HepG2 (cell line): ENCODE measurements at regions not wholly inside any gene's neighbourhood (a gene's known extent, or its start where the extent isn't known, plus 50 kb on each side); places are given as distances from the start of the nearest gene placed in this dataset.

ENCODE experiments used
- ATAC-seq: fragments of 200-7000 bp; cut with Tn5 transposase; 3 replicates; pipeline ENCODE4 v1.9.1; 2020; ENCODE audit warnings: mild to moderate bottlenecking, moderate library complexity
- BruUV-seq: library from RNA; stranded (reverse); fragments of 400-500 nt; replicated peaks from 2 replicates; lab custom pipeline; 2021; lab: Mats Ljungman, UMichigan
- CTCF ChIA-PET: fragments of 300-600 bp; formaldehyde crosslinking; extraction: SDS; loops from one replicate; lab custom pipeline; 2021; ENCODE audit warnings: low total read pairs, inconsistent platforms, low intra/inter-chr PET ratio; lab: Yijun Ruan, JAX
- POLR2A ChIA-PET: fragments of 350-600 bp; sonication (Branson Sonifier 250); formaldehyde crosslinking; loops from one replicate; lab custom pipeline; 2020; ENCODE audit warnings: antibody characterized with exemption, inconsistent platforms; lab: Yijun Ruan, JAX
- DNase-seq: peaks from one replicate; pipeline ENCODE4 v3.0.0-alpha.2; 2015; ENCODE audit warnings: low spot score
- FAIRE-seq: peaks from 3 replicates; lab custom pipeline; 2011; peaks lifted over from hg19 to GRCh38; lab: Jason Lieb, UNC
- H2AFZ ChIP-seq: one replicate; pipeline ENCODE4 v1.6.1; 2011; ENCODE audit warnings: low read length, inconsistent platforms
- H3K27ac ChIP-seq: fragments of 300-600 bp; 3 replicates; pipeline ENCODE4 v1.8.0; 2011; ENCODE audit warnings: mixed run types, mild to moderate bottlenecking, mixed read lengths, low read length, inconsistent platforms; ENCODE audit not compliant: insufficient read depth; ENCODE audit errors: extremely low read length
- H3K27me3 ChIP-seq, 2 experiments: fragments of 200-600 bp in 1 of 2; 2 replicates in 1 of 2; 3 replicates in 1 of 2; pipeline versions ENCODE4 v1.6.0 to v1.8.0; 2011; ENCODE audit warnings: low read length in 2 of 2, mild to moderate bottlenecking in 2 of 2, moderate library complexity in 2 of 2, inconsistent platforms in 1 of 2; ENCODE audit not compliant: insufficient read depth in 2 of 2, control insufficient read depth in 1 of 2
- H3K36me3 ChIP-seq, 2 experiments: fragments of 200-600 bp in 1 of 2; replicated peaks in 1 of 2; 2 replicates in 1 of 2; 3 replicates in 1 of 2; pipeline versions ENCODE4 v1.5.1 to v1.8.0; 2011; ENCODE audit warnings: low read length in 2 of 2, inconsistent platforms in 1 of 2; ENCODE audit not compliant: insufficient read depth in 2 of 2, control insufficient read depth in 1 of 2
- H3K4me1 ChIP-seq: 2 replicates; pipeline ENCODE4 v1.5.1; 2012; ENCODE audit warnings: low read length, inconsistent platforms; ENCODE audit not compliant: insufficient read depth
- H3K4me2 ChIP-seq: 2 replicates; pipeline ENCODE4 v1.6.0; 2011; ENCODE audit warnings: low read depth, low read length, inconsistent platforms
- H3K4me3 ChIP-seq, 3 experiments: fragments of 200-600 bp in 1 of 3; sonication (generic), shearing (Covaris generic) in 1 of 3; replicated peaks in 1 of 3; 2 replicates each; pipeline ENCODE4 v1.5.1; 2011 to 2016; ENCODE audit warnings: low read length in 3 of 3, inconsistent platforms in 2 of 3, low read depth in 2 of 3, mild to moderate bottlenecking in 2 of 3, control low read depth in 1 of 3, mixed read lengths in 1 of 3; ENCODE audit not compliant: insufficient read depth in 1 of 3
- H3K79me2 ChIP-seq: one replicate; pipeline ENCODE4 v1.6.1; 2011; ENCODE audit warnings: low read length, inconsistent platforms; ENCODE audit not compliant: insufficient read depth
- H3K9ac ChIP-seq: 2 replicates; pipeline ENCODE4 v1.6.0; 2011; ENCODE audit warnings: mild to moderate bottlenecking, low read depth, low read length, inconsistent platforms; ENCODE audit not compliant: insufficient read depth
- H3K9me3 ChIP-seq: 2 replicates; pipeline ENCODE4 v1.5.1; 2012; ENCODE audit warnings: mild to moderate bottlenecking, low read length
- H4K20me1 ChIP-seq: 2 replicates; pipeline ENCODE4 v1.6.0; 2011; ENCODE audit warnings: inconsistent platforms, mild to moderate bottlenecking, low read length, moderate library complexity; ENCODE audit not compliant: insufficient read depth
- EED ChIP-seq: sonication (generic); formaldehyde crosslinking; IDR thresholded peaks from 2 replicates; pipeline ENCODE4 v1.5.0; 2020; ENCODE audit warnings: mild to moderate bottlenecking, missing genetic modification reagents
- SETDB1 ChIP-seq: sonication (generic); formaldehyde crosslinking; IDR thresholded peaks from 2 replicates; pipeline ENCODE4 v1.5.1; 2020; ENCODE audit warnings: missing genetic modification reagents, mild to moderate bottlenecking, borderline replicate concordance
- TEAD3 ChIP-seq: optimal IDR thresholded peaks from 2 replicates; pipeline ENCODE3; 2016; ENCODE audit warnings: borderline replicate concordance
- ZNF557 ChIP-seq: sonication (generic); formaldehyde crosslinking; IDR thresholded peaks from 2 replicates; pipeline ENCODE4 v1.4.0; 2020; ENCODE audit warnings: missing genetic modification reagents
- WGBS: methylation state at CpG from one replicate; pipeline ENCODE4 v1.1.6; 2017; ENCODE audit warnings: low lambda C conversion rate; 5-methylcytosine and 5-hydroxymethylcytosine counted together
- in situ Hi-C: cut with HindIII; loops from 2 replicates; pipeline ENCODE4 v1.10.0; 2017; ENCODE audit warnings: low pct_unique_long_range_greater_than_20kb; ENCODE audit not compliant: extremely low pct_ligation_motif_present
- intact Hi-C: fragments of 100-400 bp; cut with micrococcal nuclease; formaldehyde crosslinking; loops from one replicate; pipeline ENCODE4 v1.10.0; 2022; ENCODE audit not compliant: unreplicated experiment
- TF ChIP-seq, protein P1 (sequence below): sonication (generic); formaldehyde crosslinking; IDR thresholded peaks from 2 replicates; pipeline ENCODE4 v1.4.0; 2020; ENCODE audit warnings: mild to moderate bottlenecking, missing genetic modification reagents

DNA sequence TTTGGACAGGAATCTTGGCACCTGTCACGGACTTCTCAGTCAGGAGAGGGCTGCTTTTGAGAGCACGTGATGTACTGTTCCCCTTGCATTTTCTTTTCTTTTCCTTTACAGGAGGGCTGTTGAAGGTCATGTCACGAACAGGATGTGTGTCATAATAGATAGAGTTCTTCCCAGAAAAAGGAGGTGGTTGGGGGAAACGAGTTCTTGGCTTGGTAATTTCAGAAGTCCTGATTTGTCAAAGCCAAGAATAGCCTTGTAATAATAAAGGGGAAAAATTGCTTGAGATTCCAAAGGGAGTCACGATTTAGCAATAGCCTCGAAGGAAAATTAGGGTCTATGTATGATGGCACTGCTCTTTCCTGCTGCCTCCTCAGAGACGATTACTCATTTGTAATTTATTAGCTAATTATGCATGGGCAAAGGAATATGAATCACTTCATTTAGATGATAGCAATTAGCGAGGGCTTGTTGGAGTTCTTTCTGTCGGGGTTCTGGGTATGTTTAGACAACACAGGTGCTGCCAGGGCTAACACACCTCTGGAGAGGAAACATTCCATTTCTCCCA lies 277.7 kb upstream of the N4BP1 start (continued):
- TF ChIP-seq, protein P1, sequence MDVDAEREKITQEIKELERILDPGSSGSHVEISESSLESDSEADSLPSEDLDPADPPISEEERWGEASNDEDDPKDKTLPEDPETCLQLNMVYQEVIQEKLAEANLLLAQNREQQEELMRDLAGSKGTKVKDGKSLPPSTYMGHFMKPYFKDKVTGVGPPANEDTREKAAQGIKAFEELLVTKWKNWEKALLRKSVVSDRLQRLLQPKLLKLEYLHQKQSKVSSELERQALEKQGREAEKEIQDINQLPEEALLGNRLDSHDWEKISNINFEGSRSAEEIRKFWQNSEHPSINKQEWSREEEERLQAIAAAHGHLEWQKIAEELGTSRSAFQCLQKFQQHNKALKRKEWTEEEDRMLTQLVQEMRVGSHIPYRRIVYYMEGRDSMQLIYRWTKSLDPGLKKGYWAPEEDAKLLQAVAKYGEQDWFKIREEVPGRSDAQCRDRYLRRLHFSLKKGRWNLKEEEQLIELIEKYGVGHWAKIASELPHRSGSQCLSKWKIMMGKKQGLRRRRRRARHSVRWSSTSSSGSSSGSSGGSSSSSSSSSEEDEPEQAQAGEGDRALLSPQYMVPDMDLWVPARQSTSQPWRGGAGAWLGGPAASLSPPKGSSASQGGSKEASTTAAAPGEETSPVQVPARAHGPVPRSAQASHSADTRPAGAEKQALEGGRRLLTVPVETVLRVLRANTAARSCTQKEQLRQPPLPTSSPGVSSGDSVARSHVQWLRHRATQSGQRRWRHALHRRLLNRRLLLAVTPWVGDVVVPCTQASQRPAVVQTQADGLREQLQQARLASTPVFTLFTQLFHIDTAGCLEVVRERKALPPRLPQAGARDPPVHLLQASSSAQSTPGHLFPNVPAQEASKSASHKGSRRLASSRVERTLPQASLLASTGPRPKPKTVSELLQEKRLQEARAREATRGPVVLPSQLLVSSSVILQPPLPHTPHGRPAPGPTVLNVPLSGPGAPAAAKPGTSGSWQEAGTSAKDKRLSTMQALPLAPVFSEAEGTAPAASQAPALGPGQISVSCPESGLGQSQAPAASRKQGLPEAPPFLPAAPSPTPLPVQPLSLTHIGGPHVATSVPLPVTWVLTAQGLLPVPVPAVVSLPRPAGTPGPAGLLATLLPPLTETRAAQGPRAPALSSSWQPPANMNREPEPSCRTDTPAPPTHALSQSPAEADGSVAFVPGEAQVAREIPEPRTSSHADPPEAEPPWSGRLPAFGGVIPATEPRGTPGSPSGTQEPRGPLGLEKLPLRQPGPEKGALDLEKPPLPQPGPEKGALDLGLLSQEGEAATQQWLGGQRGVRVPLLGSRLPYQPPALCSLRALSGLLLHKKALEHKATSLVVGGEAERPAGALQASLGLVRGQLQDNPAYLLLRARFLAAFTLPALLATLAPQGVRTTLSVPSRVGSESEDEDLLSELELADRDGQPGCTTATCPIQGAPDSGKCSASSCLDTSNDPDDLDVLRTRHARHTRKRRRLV (CRISPR knock-in tag), result no peak
- TF ChIP-seq TEAD3 (CRISPR knock-in tag), result no peak
- TF ChIP-seq SETDB1 (CRISPR knock-in tag), result no peak
- TF ChIP-seq ZNF557 (CRISPR knock-in tag), result no peak

DNA sequence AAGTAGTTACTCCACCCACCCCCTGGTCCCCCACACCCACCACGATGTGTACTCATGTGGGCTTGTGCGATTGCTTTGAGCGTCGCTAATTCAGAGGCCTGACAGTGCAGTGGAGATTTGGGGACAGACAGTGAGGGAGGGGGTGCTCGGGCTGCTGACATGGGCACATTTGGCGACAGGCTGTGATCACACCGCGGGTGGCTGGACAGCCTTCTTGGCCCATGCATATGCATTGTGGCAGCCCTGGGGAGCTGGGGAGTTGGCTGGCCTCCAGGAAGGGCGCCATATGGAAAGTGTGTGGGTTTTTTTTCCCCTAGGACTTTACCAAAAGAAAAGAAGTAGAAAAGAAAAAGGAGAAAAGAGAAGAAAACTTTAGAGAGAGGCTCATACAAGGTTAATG lies 275.5 kb upstream of the N4BP1 start:
- H3K4me2 ChIP-seq, result no peak overlapping the region
- FAIRE-seq (no peak), DNase-seq (no peak), ATAC-seq (no peak)
- ChIA-PET POLR2A (no interaction called here), CTCF (no interaction called here)
- H3K79me2 ChIP-seq, result no peaks in the 10 kb centered on the region
- no TSS peak for BruUV-seq
- in situ Hi-C loops (no loop called here), intact Hi-C loops (no loop called here)
- H3K27me3 ChIP-seq, result no peaks in the 10 kb centered on the region; a peak in 2 of 5 replicates
- no peak overlapping the region for H2AFZ ChIP-seq
- no peak overlapping the region for H3K9ac ChIP-seq
- H3K9me3 ChIP-seq, result no peaks in the 10 kb centered on the region
- no peaks in the 10 kb centered on the region for H4K20me1 ChIP-seq
- no peaks in the 10 kb centered on the region for H3K36me3 ChIP-seq
- no peak overlapping the region for H3K4me3 ChIP-seq
- H3K4me1 ChIP-seq, result no peaks in the 10 kb centered on the region
- H3K27ac ChIP-seq, result no peak overlapping the region
- no peak for TF ChIP-seq EED
- TF ChIP-seq, all 625 proteins: peak for 0
- WGBS, result 38% methylated on average over 9 of the region's 9 CpGs
